ENCODE measurements at regions not wholly inside any gene's neighbourhood (a gene's known extent, or its start where the extent isn't known, plus 50 kb on each side); places are given as distances from the start of the nearest gene placed in this dataset.
A peak's percentile ranks its signal among the peaks of the same experiment; 100 is the strongest.
"Not testable (repeated sequence)": the region's sequence is repeated elsewhere in the genome, so short reads cannot be mapped to it uniquely, and the experiment has no call there.

DNA sequence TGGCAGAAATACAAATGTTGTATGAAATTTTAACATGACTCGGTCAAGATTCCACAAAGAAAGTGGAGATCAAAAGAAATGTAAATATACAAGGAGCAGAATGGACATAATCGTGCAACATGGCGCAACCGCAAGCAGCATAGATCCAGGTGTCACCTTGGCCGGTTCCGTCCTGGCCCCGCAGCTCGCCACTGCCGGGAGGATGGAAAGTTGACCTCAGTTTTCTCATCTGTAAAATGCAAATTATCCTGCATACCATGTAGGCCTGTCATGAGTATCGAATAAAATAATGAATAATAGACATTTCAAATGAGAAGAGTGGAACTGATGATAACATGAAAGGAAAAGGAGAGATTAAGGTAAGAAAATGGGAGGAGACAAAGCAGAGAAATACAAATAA is 427.3 kb upstream of the SMIM21 start:
- DNase-seq (ENCODE audit: low read depth), result no peak

DNA sequence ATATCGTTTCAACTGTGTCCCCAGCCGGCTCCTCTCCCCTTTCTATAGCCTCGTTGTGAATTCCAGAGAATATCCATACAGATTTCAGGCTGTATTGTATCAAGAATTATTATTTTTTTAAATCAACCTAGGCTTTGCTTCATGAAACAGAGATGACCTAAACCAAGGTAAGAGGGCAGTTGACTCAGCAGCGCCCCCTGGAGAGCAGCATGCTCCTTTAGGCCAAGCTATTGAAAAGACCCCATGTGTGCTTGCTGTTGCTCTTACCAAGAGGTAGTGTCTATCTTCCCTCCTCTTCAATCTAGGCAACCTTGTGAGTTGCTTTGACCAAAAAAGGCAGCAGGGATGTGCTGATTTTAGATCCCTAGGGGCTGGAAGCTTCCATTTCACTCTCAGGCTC is 426.7 kb upstream of the SMIM21 start:
- DNase-seq (ENCODE audit: low read depth), result no peak

DNA sequence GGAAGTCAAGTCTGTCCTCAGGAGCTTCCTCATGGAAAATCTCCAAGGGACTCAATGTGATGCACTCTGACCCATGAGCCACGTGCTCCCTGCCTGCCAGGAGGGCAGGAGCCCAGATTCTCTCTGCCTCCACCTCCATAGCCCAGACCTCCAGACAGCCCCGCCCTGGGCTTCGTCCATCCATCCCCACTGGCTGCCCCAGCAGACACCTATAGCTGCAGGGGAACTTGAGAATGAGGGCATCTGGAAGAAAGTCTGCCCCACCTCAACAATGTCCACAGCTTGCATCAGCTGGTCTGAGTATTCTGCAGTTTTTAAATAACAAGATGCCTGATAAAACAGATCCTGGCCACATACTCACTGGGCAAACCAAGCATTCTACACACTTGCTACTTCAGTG is 418.8 kb upstream of the SMIM21 start:
- DNase-seq (ENCODE audit: low read depth), result no peak

DNA sequence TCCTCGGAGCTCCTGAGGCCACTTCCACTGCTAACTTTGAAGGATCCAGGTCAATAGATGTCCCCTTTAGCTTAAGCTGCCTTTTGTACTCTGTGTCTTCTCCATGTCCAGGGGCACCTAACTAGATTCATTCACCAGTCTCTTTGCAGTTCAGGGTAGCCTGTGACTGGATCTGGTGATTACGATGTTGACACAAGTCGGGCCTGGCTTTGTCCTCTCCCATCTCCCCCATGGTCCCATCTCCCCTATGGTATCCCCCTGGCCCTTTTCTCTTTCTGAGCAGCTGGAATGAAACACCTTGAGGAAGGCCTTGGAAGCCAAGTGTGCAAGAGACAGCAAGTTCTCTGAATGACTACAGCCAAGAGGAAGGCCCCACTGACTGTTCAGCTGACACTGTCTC is 417.9 kb upstream of the SMIM21 start:
- no peak for DNase-seq (ENCODE audit: low read depth)

DNA sequence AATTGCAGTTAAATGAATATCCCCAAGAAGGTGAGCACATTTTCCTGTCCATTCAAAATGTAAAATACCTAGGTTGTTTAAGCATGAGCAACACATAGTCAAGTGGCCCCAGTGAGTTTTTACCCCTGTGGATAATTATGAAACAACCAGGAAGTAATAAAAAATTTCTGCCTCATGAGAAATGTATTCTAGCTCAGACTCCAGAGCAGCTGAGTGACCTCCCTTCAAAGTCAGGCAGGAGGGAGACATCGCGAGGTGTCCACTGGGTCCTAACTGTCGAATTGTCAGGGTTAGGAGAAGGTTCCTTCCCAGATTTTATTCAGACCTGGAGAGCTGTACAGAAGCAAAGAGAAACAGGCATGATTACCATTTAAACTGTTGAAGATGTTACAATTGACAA is 416.6 kb upstream of the SMIM21 start:
- DNase-seq (ENCODE audit: low read depth), result no peak

DNA sequence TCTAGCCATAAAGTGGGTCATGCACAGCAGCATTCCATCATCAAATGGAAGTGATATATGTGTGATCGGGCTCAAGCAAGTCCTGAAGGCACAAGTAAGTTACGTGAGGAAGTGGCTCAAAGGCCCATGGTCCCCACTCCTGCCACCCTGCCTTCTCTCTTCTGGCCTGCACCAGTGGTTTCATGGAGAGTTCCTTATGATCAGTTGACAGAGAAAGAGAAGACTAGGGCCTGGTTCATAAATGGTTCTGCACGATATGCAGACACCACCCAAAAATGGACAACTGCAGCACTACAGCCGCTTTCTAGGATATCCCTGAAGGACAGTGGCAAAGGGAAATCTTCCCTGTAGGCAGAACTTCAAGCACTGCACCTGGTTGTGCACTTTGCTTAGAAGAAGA is 412.6 kb upstream of the SMIM21 start:
- DNase-seq (ENCODE audit: low read depth), result no peak

DNA sequence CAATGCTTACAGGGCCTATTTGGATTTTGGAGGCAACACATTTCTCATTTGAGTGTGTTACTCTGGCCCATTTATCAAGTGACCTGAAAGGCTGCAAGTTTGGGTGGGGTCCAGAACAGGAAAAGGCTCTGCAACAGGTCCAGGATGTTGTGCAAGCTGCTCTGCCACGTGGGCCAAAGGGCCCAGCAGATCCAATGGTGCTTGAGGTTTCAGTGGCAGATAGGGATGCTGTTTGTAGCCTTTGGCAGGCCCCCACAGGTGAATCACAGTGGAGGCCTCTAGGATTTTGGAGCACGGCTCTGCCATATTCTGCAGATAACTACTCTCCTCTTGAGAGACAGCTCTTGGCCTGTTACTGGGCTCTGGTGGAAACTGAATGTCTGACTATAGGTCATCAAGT is 412.2 kb upstream of the SMIM21 start:
- DNase-seq (ENCODE audit: low read depth), result not testable (repeated sequence)

DNA sequence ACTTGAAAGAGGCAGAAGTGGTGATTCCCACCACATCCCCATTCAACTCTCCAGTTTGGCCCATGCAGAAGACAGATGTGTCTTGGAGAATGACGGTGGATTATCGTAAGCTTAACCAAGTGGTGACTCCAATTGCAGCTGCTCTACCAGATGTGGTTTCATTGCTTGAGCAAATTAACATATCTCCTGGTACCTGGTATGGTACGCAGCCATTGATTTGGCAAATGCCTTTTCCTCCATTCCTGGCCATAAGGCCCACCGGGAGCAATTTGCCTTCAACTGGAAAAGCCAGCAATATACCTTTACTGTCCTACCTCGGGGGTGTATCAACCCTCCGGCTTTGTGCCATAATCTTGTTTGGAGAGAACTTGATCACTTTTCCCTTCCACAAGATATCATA is 411.5 kb upstream of the SMIM21 start:
- no peak for DNase-seq (ENCODE audit: low read depth)

DNA sequence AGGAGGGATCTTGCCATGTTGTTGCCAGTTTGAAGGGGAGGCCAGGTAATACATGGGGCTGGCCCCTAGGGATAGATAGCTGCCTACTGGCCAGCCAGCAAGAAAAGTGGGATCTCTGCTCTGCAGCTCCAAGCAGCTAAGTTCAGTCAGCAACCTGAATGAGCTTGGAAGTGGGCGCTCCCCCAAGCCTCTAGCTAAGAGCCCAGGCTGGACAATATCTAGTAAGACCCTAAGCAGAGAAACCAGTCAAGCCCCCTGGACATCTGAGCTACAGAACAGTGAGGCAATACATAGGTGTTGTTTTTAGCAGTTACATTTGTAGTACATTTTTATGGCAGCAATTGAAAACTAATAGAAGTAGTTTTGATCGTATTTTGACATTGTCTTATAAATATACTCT is 409.8 kb upstream of the SMIM21 start:
- DNase-seq (ENCODE audit: low read depth), result no peak

DNA sequence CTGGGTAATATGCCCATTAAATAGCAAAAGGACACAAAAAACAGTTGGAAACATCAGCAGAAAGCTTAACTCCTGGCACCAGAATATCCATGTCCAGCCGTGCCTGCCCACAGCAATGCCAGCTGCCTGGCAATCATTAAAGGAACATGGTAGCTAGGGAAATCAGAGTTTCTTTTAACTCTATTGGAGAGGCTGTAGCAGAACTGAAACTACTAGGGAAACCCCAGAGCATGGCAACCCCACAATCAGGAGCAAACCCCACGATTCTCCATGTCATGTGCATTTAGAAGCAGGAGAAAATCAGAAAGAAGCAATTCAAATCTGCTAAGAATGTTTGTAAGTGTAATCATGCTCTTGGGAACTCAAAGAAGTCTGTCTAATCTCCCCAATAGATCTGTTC is 409.0 kb upstream of the SMIM21 start:
- no peak for DNase-seq (ENCODE audit: low read depth)

DNA sequence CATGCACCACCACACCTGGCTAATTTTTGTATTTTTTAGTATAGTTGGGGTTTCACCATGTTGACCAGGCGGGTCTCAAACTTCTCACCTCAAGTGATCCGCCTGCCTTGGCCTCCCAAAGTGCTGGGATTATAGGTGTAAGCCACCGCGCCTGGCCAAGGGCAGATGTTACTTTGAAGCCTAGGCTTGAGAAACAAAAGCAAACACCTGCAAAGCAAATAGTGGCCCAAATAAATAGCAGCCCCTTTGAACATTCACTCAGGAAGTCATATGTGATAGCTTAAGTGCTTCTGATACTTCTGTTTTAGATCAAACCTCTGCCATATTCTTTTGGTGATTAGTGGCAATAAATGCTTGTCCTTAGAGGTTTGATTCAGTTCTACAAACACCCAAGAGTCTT is 404.5 kb upstream of the SMIM21 start:
- no peak for DNase-seq (ENCODE audit: low read depth)

DNA sequence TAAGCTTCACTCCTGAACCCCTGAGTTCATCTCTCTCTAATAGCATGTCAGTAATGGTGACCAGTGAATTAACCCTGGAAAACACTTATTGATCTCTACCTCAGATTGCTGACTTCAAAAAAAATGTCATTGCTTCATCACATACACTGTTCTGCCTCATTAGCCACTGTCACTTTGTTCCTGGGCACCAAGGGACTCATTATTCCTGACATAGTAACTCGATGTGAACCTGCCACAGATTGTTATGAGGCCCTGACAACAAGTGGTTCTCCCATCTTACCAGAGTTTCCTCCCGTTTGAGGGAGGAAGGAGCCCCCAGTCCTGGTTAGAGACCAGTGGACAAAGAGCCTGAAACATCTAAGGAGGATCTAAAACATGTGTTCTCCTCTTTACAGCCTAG is 403.3 kb upstream of the SMIM21 start:
- DNase-seq (ENCODE audit: low read depth), result no peak

DNA sequence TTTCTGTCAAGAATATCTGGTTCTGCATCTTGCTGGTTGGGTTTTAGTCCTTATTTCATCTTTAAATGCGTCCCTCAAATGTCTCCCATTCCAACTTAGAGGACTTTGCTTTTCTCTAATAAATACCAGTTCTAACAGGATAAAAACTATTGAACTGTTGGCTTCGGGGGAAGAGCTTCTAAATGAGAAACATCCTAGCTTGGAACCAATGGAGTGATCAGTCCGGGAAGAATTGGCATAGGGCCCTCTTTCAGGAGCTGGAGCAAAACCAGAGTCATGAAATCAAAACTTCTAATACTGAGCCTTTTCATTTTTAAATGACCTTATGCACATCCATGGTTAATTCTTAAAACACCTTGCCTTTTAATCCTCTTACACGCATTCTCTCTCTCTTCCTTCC is 401.6 kb upstream of the SMIM21 start:
- no peak for DNase-seq (ENCODE audit: low read depth)

DNA sequence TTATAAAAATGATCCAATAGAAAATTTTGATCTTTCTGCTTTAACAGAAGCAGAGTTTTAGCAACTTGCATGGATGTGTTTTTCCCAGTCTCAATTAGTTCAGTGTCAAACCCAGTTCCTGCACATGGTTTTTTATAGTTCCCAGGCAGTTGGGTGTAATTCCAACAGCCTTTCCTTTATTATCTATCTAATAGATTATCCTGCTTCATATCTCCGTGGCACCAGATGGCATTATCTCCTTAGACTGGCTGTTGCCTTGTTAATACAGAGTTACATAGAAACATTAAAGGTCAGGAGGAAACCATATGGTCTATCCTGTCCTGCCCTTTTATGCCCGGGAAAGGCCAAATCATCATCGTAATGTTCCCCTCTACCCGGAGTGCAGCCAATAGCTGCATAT is 400.9 kb upstream of the SMIM21 start:
- no peak for DNase-seq (ENCODE audit: low read depth)

DNA sequence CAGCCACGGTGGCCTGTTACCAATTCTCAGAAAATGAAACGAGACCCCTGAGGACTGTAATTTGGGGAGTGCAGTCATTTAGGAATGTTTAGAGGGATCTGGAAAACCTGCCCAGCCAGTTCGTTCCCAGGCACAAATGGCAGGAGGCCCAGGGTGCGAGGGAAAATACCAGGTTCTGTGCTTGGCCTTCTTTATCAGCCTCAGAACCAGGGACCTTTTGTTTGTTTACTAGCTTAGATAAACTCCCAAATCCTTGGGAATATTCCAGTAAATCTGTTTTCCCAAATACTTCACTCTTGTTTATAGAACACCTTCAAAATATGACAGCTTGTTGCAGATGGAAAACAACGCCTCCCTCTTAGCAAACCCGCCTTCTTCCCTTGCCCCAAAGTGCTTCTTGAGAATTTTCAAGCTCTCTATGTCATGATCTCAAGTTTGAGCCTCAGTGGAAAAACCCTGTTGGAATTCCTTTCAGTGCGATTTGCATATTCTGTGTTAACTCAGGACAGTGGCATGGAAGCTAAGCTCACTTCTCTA is 400.3 kb upstream of the SMIM21 start:
- DNase-seq (ENCODE audit: low read depth), result no peak

DNA sequence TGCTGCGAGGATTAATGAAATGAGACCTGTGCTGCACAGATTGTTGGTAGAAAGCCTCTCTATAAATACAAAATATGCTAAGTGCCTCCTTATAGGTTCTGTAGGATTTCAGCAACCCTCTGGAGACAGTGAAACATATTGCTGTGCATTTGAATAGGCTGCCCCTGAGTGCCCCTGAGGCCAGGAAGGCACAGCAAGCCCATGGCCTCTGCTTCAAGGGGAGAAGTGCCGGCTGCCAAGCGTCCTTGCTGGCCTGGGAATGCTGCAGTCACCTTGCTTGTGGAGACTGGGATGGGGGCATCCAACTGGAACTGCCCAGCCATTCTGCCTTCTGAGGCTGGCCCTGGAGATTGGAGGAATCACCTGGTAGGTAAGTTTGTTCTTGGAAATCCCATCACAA is 397.2 kb upstream of the SMIM21 start:
- no peak for DNase-seq (ENCODE audit: low read depth)

DNA sequence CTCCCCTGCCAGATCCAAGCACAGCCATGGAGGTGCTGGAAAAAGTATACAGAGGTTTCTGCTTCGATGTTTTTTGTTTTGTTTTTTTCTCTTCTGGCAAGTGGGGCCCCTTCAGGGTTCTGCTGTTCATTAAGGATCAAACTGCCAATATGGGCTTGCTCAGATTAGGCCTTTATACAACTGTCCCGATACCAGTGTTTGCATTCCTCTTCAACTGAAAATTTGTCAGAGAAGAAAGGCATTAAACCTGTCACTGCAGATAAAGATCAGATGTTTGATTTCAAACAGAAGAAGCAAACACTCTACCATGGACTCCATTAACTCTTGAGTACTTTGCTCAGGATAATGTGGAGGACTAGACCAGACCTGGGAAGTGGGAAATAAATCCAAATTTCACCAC is 396.0 kb upstream of the SMIM21 start:
- no peak for DNase-seq (ENCODE audit: low read depth)

DNA sequence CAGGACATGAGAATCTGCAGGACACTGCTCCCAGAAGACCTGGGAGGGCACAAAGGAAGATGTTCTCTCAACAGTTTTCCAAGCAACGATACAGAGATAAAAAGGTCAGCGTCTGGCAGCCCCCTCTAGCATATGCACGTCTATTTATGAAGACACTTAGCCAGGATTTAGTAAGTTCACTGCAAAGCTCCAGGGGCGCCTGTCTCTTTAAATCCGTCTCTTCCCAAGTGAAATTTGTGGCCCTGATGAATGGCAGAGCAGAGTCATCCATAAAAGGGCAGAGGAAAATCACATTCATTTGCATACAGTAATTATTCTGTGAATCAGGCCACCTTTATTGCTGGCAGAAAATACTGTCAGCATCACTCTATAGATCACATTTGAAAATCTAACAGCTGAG is 390.9 kb upstream of the SMIM21 start:
- no peak for DNase-seq (ENCODE audit: low read depth)

DNA sequence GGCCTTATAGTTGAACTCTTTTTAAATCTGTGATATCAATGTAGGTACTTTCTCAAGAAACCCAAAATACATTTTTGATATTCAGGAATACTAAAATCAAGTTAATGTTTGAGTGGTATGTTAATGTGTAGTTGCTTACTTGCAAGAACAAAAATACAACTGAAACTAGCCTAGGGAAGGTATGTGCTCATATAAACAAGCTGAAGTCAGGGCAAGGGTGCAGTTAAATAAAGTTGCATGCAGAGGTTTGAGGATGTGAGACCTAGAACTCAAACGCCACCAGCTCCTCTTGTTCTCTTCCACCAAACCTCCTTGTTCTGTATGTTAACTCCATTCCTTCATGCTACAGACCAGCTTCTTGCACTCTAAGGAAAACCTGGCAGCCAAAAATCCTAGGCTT is 388.3 kb upstream of the SMIM21 start:
- DNase-seq (ENCODE audit: low read depth), result no peak

DNA sequence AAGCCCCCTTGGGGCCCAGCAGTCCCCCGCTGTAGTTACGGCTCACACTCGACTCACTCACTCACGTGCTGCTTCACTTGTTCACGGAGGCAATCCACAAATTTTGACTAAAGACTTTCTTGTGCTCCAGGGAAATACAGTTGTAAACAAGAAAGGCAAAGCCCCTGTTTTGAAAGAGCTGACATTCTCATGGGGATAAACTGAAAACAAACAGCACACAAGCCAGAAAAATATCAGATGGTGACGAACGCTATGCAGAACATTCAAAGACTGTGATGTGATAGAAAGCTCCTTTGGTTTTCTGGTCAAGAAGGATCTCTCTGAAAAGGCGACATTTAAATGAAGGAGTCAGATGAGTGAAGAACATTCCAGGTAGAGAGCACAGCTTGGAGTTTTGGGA is 385.3 kb upstream of the SMIM21 start:
- no peak for DNase-seq (ENCODE audit: low read depth)

DNA sequence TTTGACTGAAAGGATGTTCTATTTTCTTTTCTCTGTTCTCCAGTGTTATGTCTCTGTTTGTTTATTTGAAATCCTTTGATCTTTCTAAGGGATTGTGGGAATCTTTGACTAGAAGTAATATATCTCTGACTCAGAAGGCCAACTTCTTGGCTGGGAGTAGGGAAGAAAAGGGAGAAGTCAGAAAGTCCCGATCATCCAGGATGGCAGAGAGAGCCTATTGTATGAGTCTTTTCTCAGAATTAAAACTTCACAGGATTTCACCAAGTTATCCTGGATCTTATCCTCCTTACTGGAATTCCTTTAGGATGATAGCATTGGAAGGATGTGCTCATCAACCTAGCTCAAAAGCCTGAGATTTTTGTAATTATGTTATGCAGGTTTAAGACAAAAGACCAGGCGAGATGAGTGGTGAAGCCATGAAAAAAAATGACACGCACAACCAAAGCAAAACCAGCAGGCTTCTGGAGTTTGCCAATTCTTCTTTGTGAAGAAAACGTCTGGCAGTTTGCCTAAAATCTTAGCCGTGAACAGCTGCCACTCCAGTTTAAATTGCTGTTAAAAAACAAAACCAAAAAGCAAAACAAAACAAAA is 383.6 kb upstream of the SMIM21 start:
- peak; percentile 75 for DNase-seq (ENCODE audit: low read depth)

DNA sequence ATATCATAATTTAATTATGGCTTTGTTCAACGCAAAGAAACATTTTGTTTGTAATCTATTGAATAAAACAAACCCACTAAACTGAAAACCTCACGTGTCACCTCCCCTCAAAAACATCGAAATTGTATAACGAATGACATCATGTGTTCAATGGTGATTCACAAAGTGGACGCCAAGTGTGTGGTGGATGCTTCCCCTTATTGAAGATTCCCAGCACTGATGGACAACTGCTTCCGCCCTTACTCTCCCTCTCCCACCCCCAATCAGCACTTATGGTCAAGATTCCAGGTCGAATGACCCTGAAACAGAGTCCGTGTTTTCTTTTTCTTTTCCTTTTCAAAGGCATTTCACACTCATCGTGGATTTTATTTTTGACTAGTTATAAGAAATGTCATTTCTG is 383.0 kb upstream of the SMIM21 start:
- DNase-seq (ENCODE audit: low read depth), result peak; percentile 57

DNA sequence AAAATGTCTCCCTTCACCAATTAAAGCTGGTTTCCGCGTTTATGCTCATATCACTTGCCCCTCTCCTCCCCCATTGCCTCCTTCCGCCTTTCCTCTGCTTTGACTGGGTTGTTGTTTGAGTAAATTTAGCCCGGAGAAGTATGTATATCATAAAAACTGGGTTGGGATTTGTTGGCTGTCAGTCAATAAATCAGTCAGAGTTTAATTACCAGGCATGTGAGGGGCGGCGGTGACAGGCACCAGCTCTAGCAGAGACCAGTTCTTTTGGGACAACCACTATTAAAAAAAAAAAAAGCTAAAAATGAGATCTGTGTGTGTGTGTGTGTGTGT is 382.4 kb upstream of the SMIM21 start:
- no peak for DNase-seq (ENCODE audit: low read depth)

DNA sequence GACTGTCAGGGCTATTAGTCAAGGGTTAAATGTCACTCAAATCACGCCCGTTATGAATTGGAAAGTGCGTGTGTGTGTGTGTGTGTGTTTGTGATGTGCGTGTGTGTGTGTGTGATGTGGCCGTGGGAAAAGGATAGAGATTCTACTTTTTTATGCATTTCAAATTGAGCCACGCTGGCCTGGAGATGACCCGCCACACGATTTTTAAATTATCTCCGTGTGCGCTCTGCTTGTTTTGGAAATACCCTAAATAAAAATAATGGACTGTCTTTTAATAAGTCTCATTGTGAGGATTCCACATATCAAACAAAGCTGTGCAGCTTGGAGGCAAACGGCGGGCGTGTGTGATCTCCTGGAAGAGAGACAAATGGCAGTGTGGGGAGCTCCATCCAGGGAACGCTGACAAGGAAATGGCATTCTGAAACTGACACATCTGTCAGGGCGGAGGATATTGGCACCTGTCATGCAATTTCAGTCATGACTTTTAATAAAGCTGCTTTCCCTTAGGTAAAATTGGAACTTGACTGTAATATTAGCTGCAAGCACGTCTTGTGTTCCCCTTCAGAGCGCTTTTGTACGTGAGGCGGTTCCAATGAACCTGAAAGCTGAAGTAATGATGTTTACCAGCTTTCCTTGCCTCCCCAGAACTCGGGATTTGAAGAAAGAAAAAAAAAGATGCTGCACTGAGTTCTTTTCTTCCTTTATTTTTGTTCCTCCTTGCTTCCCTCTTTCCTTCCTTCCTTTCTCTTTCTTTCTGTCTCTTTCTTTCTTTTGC is 381.8 kb upstream of the SMIM21 start:
- no peak for DNase-seq (ENCODE audit: low read depth)
